Panc1 (cell line): ENCODE measurements at regions not wholly inside any gene's neighbourhood (a gene's known extent, or its start where the extent isn't known, plus 50 kb on each side); places are given as distances from the start of the nearest gene placed in this dataset.

Experiments
- ATAC-seq: fragments of 200-7000 bp; cut with Tn5 transposase; 2 replicates; pipeline ENCODE4 v1.9.1; 2020; ENCODE audit warnings: mild to moderate bottlenecking, moderate library complexity
- BruUV-seq: library from RNA; stranded (reverse); fragments of 400-500 nt; replicated peaks from 2 replicates; lab custom pipeline; 2021; lab: Mats Ljungman, UMichigan
- CTCF ChIA-PET: fragments of 300-600 bp; sonication (Branson Sonifier 250); formaldehyde crosslinking; loops from one replicate; lab custom pipeline; 2022; ENCODE audit warnings: antibody characterized with exemption; lab: Charles Lee
- POLR2A ChIA-PET: fragments of 300-600 bp; sonication (Branson Sonifier 250); formaldehyde crosslinking; loops from one replicate; lab custom pipeline; 2022; ENCODE audit warnings: antibody characterized with exemption; lab: Charles Lee
- DNase-seq: peaks from one replicate; pipeline ENCODE4 v3.0.0-alpha.2; 2010; ENCODE audit warnings: low read depth, low spot score
- H3K27ac ChIP-seq: 2 replicates; pipeline ENCODE4 v1.5.1; 2011; ENCODE audit warnings: mild to moderate bottlenecking, low read length, inconsistent platforms
- H3K27me3 ChIP-seq: fragments of 200-500 bp; sonication (Bioruptor generic); 2 replicates; pipeline ENCODE4 v1.6.0; 2014; ENCODE audit warnings: low read length, inconsistent platforms; ENCODE audit not compliant: control insufficient read depth, insufficient read depth
- H3K36me3 ChIP-seq: fragments of 200-500 bp; sonication (Bioruptor generic); 2 replicates; pipeline ENCODE4 v1.5.1; 2014; ENCODE audit warnings: inconsistent platforms, mild to moderate bottlenecking, low read length, moderate library complexity; ENCODE audit not compliant: control insufficient read depth, insufficient read depth
- H3K4me1 ChIP-seq: 2 replicates; pipeline ENCODE4 v1.5.1; 2011; ENCODE audit warnings: inconsistent platforms, mild to moderate bottlenecking, low read length, moderate library complexity; ENCODE audit not compliant: control insufficient read depth, insufficient read depth
- H3K4me3 ChIP-seq, 2 experiments: 2 replicates each; pipeline ENCODE4 v1.5.1; 2011 to 2012; ENCODE audit warnings: low read depth in 2 of 2, low read length in 2 of 2, mild to moderate bottlenecking in 2 of 2, inconsistent platforms in 1 of 2, moderate library complexity in 1 of 2
- H3K9me3 ChIP-seq: fragments of 200-500 bp; sonication (Bioruptor generic); 2 replicates; pipeline ENCODE4 v1.5.1; 2014; ENCODE audit warnings: low read depth, mild to moderate bottlenecking, inconsistent platforms, low read length, moderate library complexity; ENCODE audit not compliant: control insufficient read depth, insufficient read depth
- CTCF ChIP-seq: fragments of 450-650 bp; IDR thresholded peaks from 2 replicates; pipeline ENCODE4 v1.5.1; 2017; ENCODE audit warnings: mild to moderate bottlenecking
- POLR2AphosphoS5 ChIP-seq: IDR thresholded peaks from 2 replicates; pipeline ENCODE4 v1.6.1; 2012; ENCODE audit warnings: mild to moderate bottlenecking, low read depth, low read length, moderate library complexity
- REST ChIP-seq, 2 experiments: IDR thresholded peaks; 2 replicates each; pipeline ENCODE4 v1.6.1; 2011 to 2012; ENCODE audit warnings: low read depth in 2 of 2, control low read depth in 1 of 2, low read length in 1 of 2, mild to moderate bottlenecking in 1 of 2, moderate library complexity in 1 of 2; ENCODE audit not compliant: insufficient read depth in 1 of 2
- SIN3A ChIP-seq: IDR thresholded peaks from 2 replicates; pipeline ENCODE4 v1.6.1; 2012; ENCODE audit warnings: low read depth, mild to moderate bottlenecking, low read length, moderate library complexity, borderline replicate concordance; ENCODE audit not compliant: insufficient read depth
- TCF7L2 ChIP-seq: IDR thresholded peaks from 2 replicates; pipeline ENCODE4 v1.6.1; 2011; ENCODE audit warnings: mild to moderate bottlenecking, low read depth, low read length, inconsistent platforms
- in situ Hi-C: cut with HindIII; loops from 2 replicates; pipeline ENCODE4 v1.10.0; 2016; ENCODE audit warnings: low sequenced_read_pairs, low pct_unique_long_range_greater_than_20kb
- intact Hi-C: fragments of 100-400 bp; cut with micrococcal nuclease; formaldehyde crosslinking; loops from one replicate; pipeline ENCODE4 v1.10.0; 2022; ENCODE audit not compliant: unreplicated experiment

DNA sequence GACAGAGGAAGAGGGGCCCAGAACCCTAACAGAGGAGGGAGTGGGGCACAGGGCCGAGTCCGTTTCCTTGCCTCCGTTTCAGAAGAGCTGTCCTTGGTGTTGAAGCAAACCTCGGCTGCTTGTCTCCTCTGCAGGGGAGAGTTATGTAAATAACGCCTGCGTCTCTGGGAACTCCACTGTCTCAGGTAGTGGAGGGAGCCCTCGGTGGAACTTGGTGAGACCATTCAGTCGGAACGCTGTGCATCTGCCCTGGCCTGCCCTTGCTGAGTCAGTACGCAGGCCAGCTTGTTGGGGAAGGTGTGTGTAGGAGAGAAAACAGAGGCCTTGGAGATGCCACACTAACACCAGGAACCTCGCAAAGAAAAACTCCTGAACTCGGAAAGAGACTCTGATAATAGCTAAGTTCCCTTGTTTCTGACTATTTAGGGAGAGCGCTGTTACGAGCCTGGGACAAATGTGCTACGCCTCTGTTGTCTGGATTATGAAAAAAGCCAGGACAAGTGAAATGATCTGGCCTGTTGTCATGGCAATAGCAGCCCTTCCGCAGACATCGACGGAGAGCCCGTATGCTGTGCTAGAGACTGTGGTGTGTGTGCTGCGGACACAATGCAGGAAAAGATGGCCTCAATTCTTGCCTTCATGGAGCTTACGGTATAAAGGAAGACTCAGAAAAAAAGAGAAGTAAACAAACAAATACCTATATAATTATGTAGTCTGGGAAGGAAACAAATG, 94.6 kb upstream of the AKT3 start:
- DNase-seq (no peak), ATAC-seq (no peak)
- Histone ChIP-seq H3K27ac (no peak overlapping the region), H3K4me3 (no peak overlapping the region), H3K27me3 (no peaks in the 10 kb centered on the region), H3K36me3 (no peaks in the 10 kb centered on the region), H3K9me3 (no peaks in the 10 kb centered on the region), H3K4me1 (no peaks in the 10 kb centered on the region)
- in situ Hi-C loops (no loop called here), intact Hi-C loops (no loop called here)
- TF ChIP-seq REST (IDR thresholded peaks at IDR 0.05; ENCODE audit: insufficient read depth in 1 of 2, low read depth in 2 of 2, low read length in 1 of 2) (peak; percentile 71 to 75), SIN3A (no peak), POLR2AphosphoS5 (no peak), CTCF (no peak), TCF7L2 (no peak)
- BruUV-seq, result no TSS peak
- ChIA-PET POLR2A (no interaction called here), CTCF (no interaction called here)

DNA sequence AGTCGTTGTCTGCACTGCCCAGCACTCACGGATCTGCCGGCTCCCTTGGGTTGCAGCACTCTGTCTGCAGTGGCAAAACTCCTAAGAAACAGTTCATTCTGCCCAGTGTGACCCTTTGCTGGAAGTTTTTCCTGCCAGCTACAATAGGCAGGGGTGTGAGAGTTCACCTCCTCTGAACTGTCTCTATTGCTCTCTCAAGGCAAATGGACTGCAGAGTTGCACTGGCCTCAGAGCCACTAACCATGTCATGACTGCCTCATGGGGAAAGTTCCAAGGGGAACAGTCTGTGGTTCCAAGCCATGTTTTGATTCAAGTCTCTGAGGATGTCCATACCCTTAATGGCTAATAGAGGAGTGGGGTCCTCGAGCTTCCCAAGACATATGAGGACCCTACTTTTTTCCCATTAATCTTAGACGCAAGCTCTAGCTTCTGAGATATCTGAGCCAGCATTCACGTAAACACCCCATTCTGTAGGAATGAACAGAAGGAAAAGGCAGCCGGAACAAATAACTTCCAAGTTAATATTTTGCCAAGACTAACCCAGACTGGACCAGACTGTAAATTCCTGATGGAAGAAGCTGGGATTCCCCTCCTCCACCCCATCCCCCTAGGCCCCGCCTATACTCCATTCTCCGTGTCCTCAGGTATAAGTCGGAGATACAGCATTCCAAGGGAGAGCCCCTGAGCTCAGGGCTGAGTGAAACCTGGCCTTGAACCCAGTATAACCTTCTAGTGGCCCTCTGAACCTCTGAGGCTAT, 93.8 kb upstream of the AKT3 start:
- intact Hi-C loops, result no loop called here
- no peak for ATAC-seq
- in situ Hi-C loops, result no loop called here

More for the DNA sequence above, 93.8 kb upstream of the AKT3 start:
- no peak overlapping the region for H3K4me3 ChIP-seq
- no peaks in the 10 kb centered on the region for H3K36me3 ChIP-seq
- ChIA-PET POLR2A (no interaction called here), CTCF (no interaction called here)
- H3K27me3 ChIP-seq, result no peaks in the 10 kb centered on the region
- no TSS peak for BruUV-seq
- H3K27ac ChIP-seq, result no peak overlapping the region
- no peak for TF ChIP-seq CTCF
- TF ChIP-seq POLR2AphosphoS5, result no peak
- no peak for TF ChIP-seq TCF7L2
- no peak for TF ChIP-seq SIN3A
- TF ChIP-seq REST (IDR thresholded peaks at IDR 0.05; ENCODE audit: insufficient read depth in 1 of 2, low read depth in 2 of 2, low read length in 1 of 2), result no peak
- no peak for DNase-seq
- no peaks in the 10 kb centered on the region for H3K4me1 ChIP-seq
- H3K9me3 ChIP-seq, result no peaks in the 10 kb centered on the region
